HG03025 (cell line): ENCODE measurements at regions not wholly inside any gene's neighbourhood (a gene's known extent, or its start where the extent isn't known, plus 50 kb on each side); places are given as distances from the start of the nearest gene placed in this dataset.

ENCODE experiments used
- ATAC-seq: cut with Tn5 transposase; IDR thresholded peaks from one replicate; pipeline ENCODE4 v1.9.1; 2021; ENCODE audit warnings: mild to moderate bottlenecking, moderate library complexity; ENCODE audit not compliant: unreplicated experiment, low FRiP score

DNA sequence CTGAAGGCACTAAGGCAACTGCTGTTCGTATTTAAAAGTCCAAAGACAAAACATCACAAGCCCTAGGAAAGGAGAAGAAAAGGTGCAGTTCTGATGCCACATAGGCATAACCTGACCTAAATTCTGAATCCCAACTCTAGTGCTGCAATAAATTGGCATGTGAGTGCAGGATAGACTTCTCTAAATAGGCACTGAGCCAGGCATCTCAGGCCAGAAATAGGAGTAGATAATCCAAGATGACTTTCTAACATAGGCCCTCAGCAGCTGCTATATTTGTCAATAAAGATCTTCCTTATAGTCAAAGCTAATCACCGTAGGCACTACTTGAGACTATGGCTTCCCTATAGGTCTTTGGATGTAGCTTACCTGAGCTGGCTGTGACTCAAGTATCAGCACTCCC lies 1163.8 kb downstream of the SORCS1 start:
- ATAC-seq, result no peak

DNA sequence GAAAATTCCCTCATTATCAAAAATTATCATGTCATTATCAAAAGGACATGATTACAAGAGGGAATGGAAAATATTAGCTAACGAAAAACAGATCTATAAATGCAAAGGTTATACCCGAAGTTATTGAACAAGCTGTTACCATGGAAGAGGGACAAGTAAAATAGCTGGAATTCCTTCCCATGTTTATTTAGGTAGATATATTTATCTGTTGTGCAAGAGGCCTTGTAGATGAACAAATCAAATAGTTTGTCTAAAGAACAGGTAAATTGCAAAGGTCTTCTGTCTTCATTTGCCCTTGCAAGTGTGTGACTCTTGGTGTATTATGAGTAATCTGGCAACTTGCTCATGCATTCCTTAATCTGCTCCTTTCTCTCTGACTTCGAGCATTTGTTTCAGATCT lies 1170.9 kb downstream of the SORCS1 start:
- no peak for ATAC-seq

DNA sequence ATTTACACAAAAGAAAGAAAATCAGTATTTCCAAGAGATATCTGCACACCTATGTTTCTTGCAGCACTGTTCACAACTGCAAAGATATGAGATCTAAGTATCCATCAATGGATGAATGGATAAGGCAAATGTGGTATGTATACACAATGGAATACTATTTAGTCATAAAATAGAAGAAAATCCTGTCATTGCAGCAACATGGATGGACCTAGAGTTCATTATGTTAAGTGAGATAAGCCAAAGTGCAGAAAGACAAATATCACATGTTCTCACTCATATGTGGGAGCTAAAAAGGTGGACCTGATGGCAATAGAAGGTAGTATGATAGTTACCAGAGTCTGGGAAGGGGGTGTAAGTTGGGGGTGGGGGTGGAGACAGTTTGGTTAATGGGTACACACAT lies 1171.6 kb downstream of the SORCS1 start:
- ATAC-seq, result no peak

DNA sequence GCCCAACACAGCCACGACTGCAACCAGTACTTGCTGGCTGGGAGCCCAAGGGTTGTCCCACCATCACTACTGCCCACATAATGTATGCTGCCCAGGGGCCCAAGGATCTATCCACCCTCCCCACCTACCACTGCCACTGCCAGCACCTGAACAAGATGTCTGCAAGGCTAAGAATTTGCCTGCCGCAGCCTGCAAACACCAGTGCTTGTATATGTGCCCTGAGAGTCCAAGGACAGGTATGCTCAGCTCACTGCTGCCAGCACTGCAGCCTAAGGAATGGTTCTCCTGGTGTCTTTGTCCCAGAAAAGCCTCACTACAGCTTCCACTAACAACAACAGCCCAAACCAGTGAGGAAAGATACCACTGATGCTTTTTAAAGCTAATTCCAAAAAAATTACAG lies 1174.0 kb downstream of the SORCS1 start:
- no peak for ATAC-seq

DNA sequence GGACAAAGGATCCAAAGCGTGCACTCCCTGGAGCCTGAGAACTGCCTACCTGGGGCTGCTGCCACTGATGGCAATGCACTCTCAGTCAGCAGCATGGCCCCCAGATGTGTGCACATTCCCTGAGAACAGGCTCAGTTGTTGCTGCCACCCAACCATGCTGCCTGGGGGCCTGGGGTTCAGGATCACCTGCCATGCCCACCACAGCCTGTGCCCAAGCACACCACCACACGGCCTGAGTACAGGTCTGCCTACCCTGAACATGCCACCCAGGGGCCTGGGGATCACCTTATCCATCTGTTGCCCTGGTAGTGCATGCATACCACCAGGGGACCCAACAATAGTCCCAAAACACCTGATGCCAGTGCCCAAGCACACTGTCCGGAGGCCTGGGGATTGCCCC lies 1174.5 kb downstream of the SORCS1 start:
- ATAC-seq, result no peak

DNA sequence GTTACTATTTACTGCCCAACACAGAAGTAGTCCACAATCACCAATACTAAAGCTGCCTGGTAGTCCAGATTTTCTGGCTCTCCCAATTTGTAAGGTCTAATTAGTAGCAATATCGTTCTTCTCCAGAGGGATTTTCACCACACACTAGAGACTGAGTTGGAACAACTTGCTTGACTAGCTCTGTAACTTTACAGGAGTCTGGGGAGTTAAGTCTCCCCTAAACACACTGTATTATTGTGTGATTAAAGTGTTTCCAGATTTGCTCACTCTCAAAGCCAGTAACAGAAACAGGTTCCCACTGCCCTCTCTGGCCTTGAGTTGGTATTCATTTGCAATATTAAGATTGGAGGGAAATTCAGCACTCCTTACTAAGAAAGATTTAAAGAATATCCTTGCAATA lies 1175.7 kb downstream of the SORCS1 start:
- ATAC-seq, result no peak

DNA sequence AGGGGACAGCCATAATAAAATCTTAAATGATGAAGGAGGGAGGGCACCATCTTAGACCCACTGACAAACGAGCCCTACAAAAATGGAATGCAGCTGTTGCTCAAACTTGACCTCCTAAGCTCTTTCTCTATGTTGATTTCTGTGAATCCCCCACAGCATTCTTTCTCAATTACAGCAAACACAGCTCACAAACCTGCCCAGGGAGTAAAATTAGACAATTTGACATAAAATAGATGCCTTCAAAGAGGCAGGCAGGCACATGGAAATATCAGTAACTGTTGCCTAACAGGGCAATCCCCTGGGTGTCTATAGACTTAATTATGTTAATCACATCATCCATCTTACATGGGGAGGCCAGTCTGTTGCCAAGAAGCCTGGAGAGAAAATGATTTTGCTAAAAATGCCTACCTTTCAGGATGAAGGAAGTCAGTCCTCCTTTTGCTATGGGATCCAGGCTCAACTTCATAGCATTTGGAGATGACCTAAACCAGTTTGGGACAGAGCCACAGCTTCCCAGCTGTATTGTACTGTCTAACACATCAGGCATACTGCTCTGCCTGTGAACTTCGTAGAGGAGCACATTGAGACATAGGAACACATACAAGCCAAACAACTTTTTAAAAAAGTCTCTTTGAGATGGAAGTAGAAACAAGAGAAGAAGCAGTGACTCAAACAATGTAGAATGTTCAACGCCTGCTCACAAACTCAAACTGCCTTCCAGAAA lies 1177.4 kb downstream of the SORCS1 start:
- no peak for ATAC-seq

DNA sequence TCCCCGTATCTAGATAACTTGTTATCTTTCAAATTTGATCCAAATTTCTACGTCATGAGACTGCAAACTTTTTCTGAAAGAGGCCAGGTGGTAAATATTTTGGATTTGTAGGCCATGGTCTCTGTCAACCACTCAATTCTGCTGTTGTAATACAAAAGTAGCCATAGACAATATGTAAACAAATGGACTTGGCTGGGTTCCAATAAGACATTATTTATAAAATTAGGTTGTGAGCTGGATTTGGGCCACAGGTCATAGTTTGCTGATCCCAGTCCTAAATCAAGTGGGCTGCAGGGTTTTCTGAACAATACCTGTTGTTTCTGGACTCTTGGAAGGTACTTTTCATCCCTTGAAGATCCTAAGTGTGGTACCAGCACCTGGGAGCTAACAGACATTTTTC lies 1178.0 kb downstream of the SORCS1 start:
- no peak for ATAC-seq

DNA sequence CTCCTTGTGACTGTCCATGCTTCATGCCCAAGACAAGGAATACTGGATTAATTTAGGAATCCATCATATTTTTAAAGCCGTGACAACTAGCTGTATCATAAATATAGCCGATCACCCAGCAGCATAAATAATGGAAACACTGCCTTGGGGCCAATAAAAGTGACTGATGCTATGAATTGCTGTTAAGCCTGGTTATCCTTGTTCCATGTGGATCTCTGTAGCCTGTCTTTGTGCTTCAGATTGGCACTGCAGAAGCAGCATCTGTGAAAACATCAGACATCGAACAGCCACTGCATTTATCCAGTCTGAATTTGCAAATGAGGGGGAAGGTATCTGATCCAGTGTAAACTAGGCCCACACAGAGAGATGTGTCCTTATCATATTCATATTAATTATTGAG lies 1181.8 kb downstream of the SORCS1 start:
- ATAC-seq, result no peak

DNA sequence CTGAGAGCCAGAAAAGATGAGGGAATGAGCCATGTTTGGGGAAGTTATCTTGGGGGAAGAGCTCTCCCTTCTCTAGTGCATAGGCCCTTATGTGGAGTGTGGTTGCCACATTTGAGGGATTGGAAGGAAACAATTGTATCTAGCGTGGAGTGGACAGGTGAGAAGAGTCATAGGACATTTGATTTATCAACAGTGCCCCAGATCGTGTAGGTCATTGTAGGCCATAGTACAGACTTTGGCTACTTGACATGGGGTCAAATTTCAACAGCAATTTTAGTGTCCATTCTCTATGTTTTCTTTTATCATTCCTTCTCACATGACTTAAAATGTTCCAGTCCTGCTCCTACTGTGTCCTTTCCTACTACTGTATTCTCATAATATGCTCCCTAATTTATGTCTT lies 1182.8 kb downstream of the SORCS1 start:
- ATAC-seq, result no peak

DNA sequence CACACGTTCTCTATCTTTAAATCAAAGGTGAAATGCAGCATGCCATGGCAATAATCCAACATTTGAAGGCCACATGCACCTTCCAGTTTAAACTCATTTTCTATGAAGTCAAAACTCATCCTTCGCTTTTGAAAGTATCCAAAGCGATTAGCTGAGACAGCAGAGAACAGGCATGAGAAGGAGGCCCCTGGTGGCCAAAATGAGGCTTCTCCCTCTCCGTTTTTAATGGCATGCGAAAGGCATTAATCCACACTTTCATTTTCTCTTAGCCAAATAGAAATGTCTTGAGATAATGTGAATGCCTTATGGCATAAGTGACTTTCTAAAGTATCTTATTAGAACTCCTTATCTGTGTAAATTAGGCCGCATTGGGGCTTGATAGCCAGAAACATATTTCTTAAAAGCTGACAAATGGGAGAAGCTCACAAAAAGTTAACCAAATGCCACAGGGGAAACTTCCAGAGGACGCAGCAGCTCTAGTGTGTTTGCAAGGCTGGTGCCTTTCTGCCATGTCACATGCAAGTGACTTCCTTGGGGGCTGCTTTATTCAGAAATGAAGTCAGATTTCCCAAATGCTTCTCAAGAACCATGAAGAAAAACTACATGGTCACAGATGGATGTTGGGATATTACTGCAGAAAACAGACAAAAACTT lies 1189.6 kb downstream of the SORCS1 start:
- ATAC-seq, result peak; percentile 77

DNA sequence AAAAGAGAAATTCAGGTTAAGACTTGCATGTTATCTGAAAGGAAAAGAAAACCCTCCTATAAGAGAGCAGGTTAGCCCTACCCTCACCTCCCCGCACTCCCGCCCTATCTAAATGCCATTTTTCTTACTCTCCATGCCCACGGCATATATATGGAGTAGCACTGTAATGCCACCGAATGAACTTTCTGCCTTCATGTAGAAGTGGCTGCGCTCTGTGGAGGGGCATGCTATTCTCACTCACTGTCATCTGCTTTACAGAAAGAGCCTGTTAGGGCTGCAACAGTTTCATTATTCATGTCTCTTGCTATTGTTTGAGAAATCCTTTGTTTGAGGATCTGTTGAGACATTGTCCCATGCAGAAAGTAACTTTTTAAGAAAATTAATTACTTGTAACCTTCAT lies 1190.6 kb downstream of the SORCS1 start:
- no peak for ATAC-seq

DNA sequence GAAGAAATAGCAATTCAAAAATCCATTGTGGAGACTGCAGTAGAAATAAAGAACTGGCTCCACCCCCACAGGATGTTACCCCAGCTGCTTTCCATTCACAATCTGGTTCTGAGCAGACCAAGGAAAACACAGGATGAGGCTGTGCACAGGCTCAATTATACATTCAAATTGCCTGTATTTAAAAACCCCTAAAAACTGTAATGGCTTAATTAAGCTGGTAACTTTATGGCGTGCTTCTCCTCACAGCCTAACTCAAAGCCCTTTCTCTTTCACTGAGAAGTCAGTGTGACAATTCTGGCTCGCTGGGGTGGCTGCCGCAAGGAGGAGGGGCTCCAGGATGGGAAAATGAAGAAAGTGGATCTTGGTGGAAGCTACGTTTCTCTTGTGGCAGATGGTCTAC lies 1191.1 kb downstream of the SORCS1 start:
- ATAC-seq, result no peak

DNA sequence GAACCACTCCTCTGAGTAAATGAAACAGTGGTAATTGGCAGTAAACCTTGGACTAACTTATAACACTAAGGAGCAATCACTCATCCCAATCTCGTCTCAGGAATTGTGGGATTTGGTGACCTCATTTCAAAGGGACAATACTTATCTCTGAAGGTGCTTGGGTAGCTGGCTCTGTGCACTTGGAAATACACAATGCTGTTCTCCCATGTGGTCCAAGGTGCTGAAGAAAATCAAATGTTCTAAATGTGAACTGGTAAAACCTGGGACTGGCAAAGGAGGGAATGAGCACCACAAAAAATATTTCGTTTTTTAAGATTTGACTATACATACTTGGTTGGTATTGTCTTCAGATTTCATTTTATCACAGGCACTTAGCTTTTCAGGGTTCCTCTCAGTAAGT lies 1193.0 kb downstream of the SORCS1 start:
- ATAC-seq, result no peak

DNA sequence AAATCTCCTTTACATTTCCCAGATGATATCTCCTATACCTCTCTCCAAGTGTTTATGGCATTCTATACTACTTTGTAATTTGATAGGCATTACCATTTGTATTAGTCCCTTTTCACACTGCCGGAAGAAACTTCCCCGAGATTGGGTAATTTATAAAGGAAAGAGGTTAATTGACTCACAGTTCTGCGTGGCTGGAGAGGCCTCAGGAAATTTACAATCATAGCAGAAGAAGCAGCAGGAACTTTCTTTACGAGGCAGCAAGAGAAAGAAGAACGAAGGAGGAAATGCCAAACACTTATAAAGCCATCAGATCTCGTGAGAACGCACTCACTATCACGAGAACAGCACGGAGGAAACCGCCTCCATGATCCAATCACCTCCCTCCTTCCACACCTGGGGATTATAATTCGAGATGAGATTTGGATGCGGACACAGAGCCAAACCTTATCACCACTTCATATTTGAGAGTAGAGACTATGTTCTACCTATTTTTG lies 1194.6 kb downstream of the SORCS1 start:
- ATAC-seq, result no peak

DNA sequence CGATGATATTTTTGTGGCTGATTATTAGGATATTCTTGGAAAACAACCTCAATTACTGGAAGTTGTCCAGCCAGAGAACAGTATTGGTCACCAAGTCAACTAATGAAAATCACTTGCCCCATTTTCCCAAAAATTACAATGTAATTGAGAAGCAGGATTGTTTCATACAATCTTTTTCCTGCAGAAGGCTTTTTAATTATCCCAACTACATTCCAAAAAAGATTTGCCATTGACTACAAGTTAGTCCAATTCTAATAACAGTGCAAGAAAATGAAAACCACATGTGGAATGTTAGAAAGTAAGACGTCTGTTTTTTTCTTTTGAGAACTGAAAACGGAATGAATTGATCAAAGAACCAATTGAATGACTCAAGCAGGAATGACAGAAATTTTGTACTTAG lies 1195.8 kb downstream of the SORCS1 start:
- ATAC-seq, result no peak

DNA sequence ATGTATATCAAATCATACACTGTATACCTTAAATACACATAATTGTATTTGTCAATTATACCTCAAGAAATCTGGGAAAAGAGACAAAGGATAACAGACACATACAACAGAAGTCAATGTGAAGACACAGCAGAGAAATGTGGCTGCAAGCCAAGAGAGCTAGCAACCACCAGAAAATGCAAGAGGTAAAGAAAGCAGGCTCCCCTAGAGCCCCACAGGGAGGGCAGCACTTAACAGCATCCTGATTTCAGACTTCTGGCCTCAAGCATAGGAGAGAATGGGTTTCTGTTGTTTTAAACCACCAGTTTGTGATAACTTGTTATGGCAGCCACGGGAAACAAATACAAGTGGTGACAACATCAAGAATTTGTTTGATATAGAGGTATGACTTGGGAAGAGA lies 1197.2 kb downstream of the SORCS1 start:
- ATAC-seq, result no peak

DNA sequence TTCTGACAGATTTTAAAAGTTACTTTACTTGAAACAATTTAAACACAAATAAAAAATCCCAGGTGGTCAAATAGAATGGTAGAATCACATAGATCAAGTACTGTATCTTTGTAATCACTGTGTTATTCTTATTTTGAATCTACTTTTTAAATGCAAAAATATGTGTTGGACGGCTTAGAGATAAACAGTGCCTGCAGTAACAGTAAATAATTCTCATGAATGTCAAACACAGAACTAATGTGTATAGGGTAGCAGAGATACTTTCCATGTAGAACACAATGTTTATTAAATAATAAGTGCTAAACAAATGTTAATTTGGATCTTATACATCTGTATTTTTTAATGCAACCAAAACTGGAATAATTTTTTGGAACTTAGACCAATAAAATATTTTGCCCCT lies 1199.4 kb downstream of the SORCS1 start:
- no peak for ATAC-seq

DNA sequence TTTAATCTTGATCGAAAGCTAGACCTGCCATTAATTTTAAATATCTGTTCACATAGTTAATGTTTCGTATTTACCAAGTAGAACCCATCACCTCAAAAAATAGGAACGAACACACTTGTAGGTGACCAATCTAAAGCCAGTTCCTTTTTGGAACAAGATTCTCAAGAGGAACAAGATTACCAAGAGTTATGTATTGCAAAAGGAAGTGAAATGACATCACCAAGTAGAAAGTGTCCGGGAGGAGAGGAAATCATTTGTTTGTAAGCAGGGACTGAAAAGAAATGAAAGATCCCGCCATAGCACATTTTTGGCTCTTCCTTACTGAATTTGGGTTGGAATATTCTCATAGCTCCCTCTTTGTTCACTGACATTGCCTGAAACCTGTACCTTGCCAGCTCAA lies 1200.5 kb downstream of the SORCS1 start:
- no peak for ATAC-seq

DNA sequence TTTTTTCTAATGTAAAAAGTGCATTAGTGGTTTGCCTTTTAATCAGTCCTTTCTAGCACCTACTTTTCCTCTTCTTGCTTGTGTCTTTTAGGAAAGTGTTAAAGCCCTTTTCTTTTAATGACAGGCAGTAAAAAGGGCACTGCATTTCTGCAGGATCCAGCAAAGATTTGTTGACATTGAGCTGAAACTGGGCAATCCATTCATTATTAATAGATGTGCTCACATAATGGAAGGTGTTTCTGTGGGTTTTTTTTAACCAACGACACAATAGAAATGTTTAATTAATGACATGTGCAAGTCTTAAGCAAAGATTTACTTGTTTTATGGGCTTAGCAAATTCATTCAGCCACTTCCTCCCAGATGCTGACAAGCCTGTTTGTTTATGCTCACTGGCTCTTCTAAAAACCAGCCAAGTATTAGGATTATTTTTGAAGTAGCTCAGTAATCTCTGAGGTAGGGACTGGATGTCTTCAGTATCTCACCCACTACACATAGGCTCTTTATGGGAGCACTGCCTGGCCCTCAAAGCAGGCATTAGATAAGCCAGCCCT lies 1201.1 kb downstream of the SORCS1 start:
- no peak for ATAC-seq

DNA sequence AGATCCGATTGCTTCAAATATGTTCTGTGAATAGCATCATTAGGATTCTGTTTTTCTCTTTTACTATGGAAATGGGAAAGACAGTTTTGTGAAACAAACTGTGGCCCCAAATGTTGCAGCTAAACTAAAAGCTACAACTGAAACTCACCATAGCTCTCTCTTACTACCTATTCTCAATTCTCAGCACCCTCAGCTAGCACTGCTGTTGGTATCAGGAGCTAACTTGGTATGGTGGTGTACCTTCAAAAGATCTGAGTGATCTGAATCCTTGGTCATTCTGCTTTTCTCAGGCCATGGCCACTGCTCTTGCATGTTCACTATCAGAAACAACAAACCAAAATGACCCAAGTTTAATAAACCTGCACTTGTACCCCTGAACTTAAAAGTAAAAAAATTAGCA lies 1208.0 kb downstream of the SORCS1 start:
- ATAC-seq, result peak; percentile 54

DNA sequence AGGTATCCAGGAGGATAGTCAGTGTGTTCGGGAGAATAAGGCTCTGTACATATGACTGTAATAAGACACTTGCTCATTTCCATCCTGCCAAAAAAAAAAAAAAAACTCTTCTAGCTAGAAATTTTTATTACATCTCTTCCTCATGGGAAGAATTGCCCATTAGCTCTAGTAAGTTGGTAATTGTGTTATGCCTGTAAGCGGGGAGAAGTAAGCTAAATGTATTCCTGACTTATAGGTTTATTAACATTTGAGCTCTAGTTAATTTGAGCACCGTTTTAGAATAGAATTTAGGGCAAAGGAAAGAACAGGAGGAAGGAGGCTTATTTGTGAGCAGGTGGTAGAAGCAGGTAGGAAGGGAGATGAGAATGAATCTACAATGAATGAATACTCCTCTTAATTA lies 1210.6 kb downstream of the SORCS1 start:
- no peak for ATAC-seq
